IPS-20b (cell line): ENCODE measurements at regions not wholly inside any gene's neighbourhood (a gene's known extent, or its start where the extent isn't known, plus 50 kb on each side); places are given as distances from the start of the nearest gene placed in this dataset.
"Not testable (repeated sequence)": the region's sequence is repeated elsewhere in the genome, so short reads cannot be mapped to it uniquely, and the experiment has no call there.

ENCODE experiments used
- H3K27ac ChIP-seq: one replicate; pipeline ENCODE4 v1.5.1; 2013; ENCODE audit warnings: low read length
- H3K27me3 ChIP-seq: 2 replicates; pipeline ENCODE4 v1.6.1; 2013; ENCODE audit warnings: mild to moderate bottlenecking, low read length, inconsistent platforms; ENCODE audit not compliant: insufficient read depth
- H3K36me3 ChIP-seq: 2 replicates; pipeline ENCODE4 v1.6.1; 2013; ENCODE audit warnings: low read depth, mild to moderate bottlenecking, inconsistent platforms, low read length, moderate library complexity; ENCODE audit not compliant: insufficient read depth
- H3K4me1 ChIP-seq: 2 replicates; pipeline ENCODE4 v1.6.1; 2013; ENCODE audit warnings: mild to moderate bottlenecking, control low read depth, inconsistent platforms, low read length, moderate library complexity; ENCODE audit not compliant: insufficient read depth
- H3K4me3 ChIP-seq: 2 replicates; pipeline ENCODE4 v1.5.1; 2013; ENCODE audit warnings: mild to moderate bottlenecking, low read length, inconsistent platforms
- H3K9ac ChIP-seq: 2 replicates; pipeline ENCODE4 v1.6.1; 2013; ENCODE audit warnings: low read depth, mild to moderate bottlenecking, inconsistent platforms, low read length, moderate library complexity
- H3K9me3 ChIP-seq: 2 replicates; pipeline ENCODE4 v1.6.1; 2013; ENCODE audit warnings: mild to moderate bottlenecking, low read depth, low read length, inconsistent platforms; ENCODE audit not compliant: insufficient read depth

DNA sequence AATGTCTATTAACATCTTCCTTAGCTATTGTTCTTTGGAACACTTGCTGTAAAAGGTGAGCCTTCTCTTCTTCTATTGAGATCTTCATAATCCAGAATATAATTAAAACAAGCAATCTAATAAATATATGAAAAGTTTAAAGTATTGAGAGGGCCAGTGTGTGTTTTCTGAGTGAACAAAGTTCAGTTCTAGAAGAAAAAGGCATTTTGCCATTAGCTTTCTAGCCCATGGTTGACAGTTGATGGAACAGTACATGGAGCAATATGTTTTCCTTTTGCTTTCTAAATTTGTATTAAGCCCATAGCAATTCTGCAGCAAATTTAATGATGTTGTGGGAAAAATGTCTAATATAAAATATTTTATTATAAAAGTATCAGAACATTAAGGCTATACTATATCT is 853.0 kb downstream of the TRHDE start:
- H3K36me3 ChIP-seq = no peaks in the 10 kb centered on the region
- no peaks in the 10 kb centered on the region for H3K9me3 ChIP-seq
- no peak overlapping the region for H3K9ac ChIP-seq
- no peaks in the 10 kb centered on the region for H3K27me3 ChIP-seq
- H3K4me1 ChIP-seq = no peaks in the 10 kb centered on the region
- no peak overlapping the region for H3K27ac ChIP-seq
- no peak overlapping the region for H3K4me3 ChIP-seq

DNA sequence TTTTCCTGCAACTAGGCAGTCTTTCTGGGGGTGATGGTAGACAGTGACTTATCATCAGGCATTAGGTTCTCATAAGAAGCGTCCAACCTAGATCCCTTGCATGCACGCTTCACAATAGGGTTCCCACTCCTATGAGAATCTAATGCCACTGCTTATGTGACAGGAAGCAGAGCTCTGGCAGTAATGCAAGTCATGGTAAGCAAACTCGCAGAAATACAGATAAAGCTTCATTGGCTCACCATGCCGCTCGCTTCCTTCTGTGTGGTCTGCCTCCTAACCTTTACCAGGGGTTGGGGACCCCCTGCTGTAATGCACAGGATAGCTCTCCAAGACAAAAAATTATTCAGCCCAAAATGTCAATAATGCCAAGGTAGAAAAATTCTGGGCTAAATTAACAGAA is 864.2 kb downstream of the TRHDE start:
- Histone ChIP-seq H3K27me3 (no peaks in the 10 kb centered on the region), H3K4me3 (no peak overlapping the region), H3K4me1 (no peaks in the 10 kb centered on the region), H3K9me3 (no peaks in the 10 kb centered on the region), H3K27ac (no peak overlapping the region), H3K36me3 (no peaks in the 10 kb centered on the region), H3K9ac (no peak overlapping the region)

DNA sequence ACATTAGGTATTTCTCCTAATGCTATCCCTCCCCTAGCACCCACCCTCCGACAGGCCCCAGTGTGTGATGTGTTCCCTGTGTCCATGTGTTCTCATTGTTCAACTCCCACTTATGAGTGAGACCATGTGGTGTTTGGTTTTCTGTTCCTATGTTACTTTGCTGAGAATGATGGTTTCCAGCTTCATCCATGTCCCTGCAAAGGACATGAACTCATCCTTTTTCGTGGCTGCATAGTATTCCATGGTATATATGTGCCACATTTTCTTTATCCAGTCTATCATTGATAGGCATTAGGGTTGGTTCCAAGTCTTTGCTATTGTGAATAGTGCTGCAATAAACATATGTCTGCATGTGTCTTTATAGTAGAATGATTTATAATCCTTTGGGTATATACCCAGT is 867.5 kb downstream of the TRHDE start:
- not testable (repeated sequence) for H3K4me1 ChIP-seq, H3K4me3 ChIP-seq

DNA sequence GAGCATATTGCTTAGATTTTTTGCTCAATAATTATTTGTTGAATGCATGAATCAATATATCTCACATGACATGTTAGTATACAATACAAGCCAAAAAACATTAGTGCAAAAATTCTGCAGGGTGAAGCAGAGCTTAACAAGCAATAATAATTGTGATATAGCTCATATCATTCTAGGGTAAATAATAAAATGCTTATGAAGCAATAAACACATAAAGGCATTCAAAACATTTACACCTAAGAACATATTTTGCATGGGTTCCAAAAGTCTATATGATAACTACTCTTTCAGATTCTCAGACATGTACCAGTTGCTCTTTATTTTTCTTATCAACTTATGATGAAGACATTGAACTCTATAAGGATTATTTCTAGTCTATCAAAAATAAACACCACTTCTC is 886.2 kb downstream of the TRHDE start:
- Histone ChIP-seq H3K27ac (no peak overlapping the region), H3K9ac (no peak overlapping the region), H3K4me1 (peaks cover 2% of the 10 kb centered on the region; the same call in 1 of the 2 replicates), H3K9me3 (no peaks in the 10 kb centered on the region), H3K36me3 (no peaks in the 10 kb centered on the region), H3K4me3 (no peak overlapping the region), H3K27me3 (no peaks in the 10 kb centered on the region)

More for the DNA sequence above, 867.5 kb downstream of the TRHDE start:
- H3K9ac ChIP-seq, H3K27ac ChIP-seq, H3K9me3 ChIP-seq, H3K36me3 ChIP-seq, H3K27me3 ChIP-seq: not testable (repeated sequence)

DNA sequence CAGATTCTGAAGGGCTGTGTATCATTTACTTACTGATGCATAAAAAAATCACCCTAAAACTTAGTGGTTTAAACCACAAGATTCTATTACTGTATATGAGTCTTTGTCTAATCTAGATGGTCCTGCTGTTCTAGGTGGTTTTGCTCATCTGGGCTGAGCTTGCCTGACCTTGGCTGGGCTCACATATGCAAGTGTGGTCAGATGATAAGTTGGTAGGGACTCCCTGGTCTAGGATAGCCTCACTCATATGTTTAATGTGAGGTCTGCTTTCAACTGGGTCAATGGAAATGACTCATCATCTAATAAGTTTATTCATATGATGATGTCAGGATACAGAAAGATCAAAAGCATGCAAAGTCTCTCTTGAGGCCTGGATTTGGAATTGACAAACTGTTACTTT is 887.8 kb downstream of the TRHDE start:
- Histone ChIP-seq H3K4me1 (peaks cover 10% of the 10 kb centered on the region; the same call in 1 of the 2 replicates), H3K36me3 (no peaks in the 10 kb centered on the region), H3K27me3 (no peaks in the 10 kb centered on the region), H3K9ac (no peak overlapping the region), H3K4me3 (no peak overlapping the region), H3K9me3 (no peaks in the 10 kb centered on the region), H3K27ac (no peak overlapping the region)

DNA sequence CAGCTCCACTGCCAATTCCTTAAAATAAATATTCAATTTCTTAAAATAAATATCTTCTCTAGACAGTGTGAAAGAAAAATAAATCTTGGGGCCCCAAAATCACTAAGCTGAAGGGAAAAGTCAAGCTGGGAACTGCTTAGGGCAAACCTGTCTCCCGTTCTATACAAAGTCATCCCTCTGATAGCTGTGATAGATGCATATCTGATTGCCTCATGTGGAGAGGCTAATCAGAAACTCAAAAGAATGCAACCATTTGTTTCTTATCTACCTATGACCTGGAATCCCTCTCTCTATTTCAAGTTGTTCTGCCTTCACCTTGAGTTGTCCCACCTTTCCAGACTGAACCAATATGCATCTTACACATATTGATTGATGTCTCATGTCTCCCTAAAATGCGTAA is 889.8 kb downstream of the TRHDE start:
- no peak overlapping the region for H3K27ac ChIP-seq
- H3K36me3 ChIP-seq = no peaks in the 10 kb centered on the region
- no peaks in the 10 kb centered on the region for H3K27me3 ChIP-seq
- no peaks in the 10 kb centered on the region for H3K9me3 ChIP-seq
- peaks cover 13% of the 10 kb centered on the region; the same call in 1 of the 2 replicates for H3K4me1 ChIP-seq
- H3K4me3 ChIP-seq = no peak overlapping the region
- no peak overlapping the region for H3K9ac ChIP-seq

DNA sequence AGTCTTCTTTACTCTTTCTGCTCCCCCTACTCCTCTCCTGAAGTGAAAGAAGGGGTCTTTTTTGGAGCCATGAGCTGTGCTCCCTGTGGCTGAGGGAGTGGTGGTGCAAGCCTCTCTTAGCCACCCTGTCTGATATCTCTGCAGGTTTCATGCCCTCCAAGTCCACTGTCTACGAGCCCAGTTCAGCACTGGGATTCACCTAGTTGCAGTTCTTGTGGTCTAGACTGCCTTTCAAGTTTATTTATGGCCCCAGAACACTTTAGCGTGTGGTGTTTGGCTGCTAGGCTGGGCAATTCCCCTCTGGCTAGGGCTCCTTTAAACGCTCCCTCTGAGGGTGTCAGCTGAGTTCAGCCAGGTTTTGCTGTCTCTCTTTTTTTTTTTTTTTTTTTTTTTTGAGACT is 908.6 kb downstream of the TRHDE start:
- H3K4me3 ChIP-seq = no peak overlapping the region
- H3K9me3 ChIP-seq = peaks cover 12% of the 10 kb centered on the region
- H3K4me1 ChIP-seq = no peaks in the 10 kb centered on the region
- H3K9ac ChIP-seq = no peak overlapping the region
- H3K36me3 ChIP-seq = no peaks in the 10 kb centered on the region
- no peaks in the 10 kb centered on the region for H3K27me3 ChIP-seq
- no peak overlapping the region for H3K27ac ChIP-seq

DNA sequence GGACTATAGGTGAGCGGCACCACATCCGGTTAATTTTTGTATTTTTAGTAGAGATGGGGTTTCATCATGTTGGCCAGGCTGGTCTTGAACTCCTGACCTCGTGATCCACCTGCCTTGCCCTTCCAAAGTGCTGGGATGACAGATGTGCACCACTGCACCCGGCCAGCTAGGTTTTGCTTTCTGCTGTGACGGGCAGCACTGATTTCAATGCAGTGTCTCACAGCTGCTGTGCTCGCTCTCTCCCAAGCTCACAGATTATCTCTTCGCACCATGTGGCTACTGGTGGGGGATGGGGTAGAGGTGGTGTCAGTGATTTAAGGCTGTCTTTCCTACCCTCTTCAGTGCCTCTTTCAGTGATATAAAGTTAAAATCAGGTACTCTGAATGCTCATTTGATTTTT is 909.1 kb downstream of the TRHDE start:
- Histone ChIP-seq H3K4me1 (no peaks in the 10 kb centered on the region), H3K9ac (no peak overlapping the region), H3K4me3 (no peak overlapping the region), H3K36me3 (no peaks in the 10 kb centered on the region), H3K27ac (no peak overlapping the region), H3K9me3 (peaks cover 14% of the 10 kb centered on the region), H3K27me3 (no peaks in the 10 kb centered on the region)

DNA sequence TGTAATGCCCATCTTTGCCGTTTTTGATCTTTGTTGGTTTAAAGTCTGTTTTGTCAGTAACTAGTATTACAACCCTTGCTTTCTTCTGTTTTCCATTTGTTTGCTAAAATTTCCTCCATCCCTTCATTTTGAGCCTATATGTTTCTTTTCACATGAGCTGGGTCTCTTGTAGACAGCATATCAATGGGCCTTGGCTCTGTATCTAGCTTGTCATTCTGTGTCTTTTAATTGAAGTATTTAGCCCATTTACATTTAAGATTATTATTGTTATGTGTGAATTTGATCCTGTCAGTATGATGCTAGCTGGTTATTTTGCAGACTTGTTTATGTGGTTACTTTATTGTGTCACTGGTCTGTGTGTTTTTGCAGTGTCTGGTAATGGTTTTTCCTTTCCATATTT is 913.2 kb downstream of the TRHDE start:
- H3K27ac ChIP-seq = no peak overlapping the region
- H3K9ac ChIP-seq = no peak overlapping the region
- H3K9me3 ChIP-seq = peaks cover 14% of the 10 kb centered on the region
- H3K4me3 ChIP-seq = no peak overlapping the region
- no peaks in the 10 kb centered on the region for H3K4me1 ChIP-seq
- no peaks in the 10 kb centered on the region for H3K36me3 ChIP-seq
- no peaks in the 10 kb centered on the region for H3K27me3 ChIP-seq

DNA sequence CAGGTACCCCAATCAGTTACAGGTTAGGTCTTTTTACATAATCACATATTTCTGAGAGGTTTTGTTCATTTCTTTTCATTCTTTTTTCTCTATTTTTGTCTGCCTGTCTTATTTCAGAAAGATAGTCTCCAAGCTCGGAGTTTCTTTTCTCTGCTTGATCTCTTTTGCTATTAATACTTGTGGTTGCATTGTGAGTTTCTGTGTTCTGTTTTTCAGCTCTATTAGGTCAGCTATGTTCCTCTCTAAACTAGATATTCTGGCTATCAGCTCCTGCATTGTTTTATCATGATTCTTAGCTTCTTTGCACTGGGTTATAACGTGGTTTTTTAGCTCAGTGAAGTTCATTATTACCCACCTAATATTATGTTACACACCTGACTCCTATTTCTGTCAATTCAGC is 914.1 kb downstream of the TRHDE start:
- no peak overlapping the region for H3K9ac ChIP-seq
- no peak overlapping the region for H3K4me3 ChIP-seq
- H3K4me1 ChIP-seq = no peaks in the 10 kb centered on the region
- no peaks in the 10 kb centered on the region for H3K36me3 ChIP-seq
- H3K27ac ChIP-seq = no peak overlapping the region
- H3K27me3 ChIP-seq = no peaks in the 10 kb centered on the region
- H3K9me3 ChIP-seq = peaks cover 14% of the 10 kb centered on the region

DNA sequence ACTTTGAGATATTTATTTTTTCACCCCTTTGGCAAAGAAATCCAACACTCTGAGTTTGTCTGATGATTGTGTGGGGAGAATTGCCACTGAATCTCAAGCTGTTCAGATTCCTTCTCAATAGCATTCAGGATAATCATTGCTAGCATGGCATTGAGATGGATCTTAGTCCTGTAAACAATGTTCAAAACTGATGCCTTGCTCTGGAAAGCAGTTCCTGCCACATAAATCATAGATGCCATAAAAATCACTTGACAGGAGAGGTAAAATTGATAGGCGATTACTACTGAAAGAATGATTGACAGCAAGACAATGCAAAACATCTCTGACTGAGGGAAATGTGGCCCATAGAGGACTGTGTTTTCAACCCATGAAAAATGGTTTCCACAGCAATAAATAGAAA is 915.6 kb downstream of the TRHDE start:
- Histone ChIP-seq H3K36me3 (no peaks in the 10 kb centered on the region), H3K27me3 (no peaks in the 10 kb centered on the region), H3K27ac (no peak overlapping the region), H3K9ac (no peak overlapping the region), H3K4me1 (no peaks in the 10 kb centered on the region), H3K9me3 (peaks cover 14% of the 10 kb centered on the region), H3K4me3 (no peak overlapping the region)

DNA sequence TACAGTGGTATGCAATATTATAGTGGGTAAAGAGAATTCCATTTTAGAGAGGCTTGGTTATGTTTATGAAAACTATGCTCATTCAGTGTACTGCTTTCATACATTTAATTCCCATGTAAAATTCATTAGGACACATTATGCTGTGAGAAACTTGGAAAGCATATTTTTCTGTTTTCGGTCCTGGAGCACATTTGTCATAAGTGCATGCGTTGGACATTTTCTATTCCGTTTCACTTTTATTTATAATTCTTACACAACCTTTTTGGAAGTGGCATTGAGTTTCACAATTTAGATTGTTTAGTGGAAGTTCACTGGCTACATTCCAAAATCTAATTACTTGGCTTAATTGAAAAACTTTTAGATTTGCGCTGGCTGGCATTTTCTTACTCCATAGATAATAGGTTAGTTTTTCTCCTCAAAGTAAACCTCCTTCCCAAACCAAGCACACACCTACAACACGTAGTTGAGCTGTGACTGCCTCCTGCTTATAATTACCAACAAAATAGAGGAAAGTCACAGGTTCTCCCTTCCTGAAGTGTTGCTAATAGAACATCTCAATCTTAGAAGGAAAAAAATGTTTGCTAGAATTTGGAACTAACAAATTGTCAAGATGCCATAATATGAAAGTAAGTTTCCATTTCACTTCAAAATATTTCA is 938.5 kb downstream of the TRHDE start:
- Histone ChIP-seq H3K9me3 (0 out of 2 replicates have a peak, but pooled peaks cover 4% of the 10 kb centered on the region), H3K36me3 (no peaks in the 10 kb centered on the region), H3K9ac (no peak overlapping the region), H3K4me3 (no peak overlapping the region), H3K27me3 (no peaks in the 10 kb centered on the region), H3K4me1 (no peaks in the 10 kb centered on the region), H3K27ac (no peak overlapping the region)
